GM23338 (cell line): ENCODE measurements at regions not wholly inside any gene's neighbourhood (a gene's known extent, or its start where the extent isn't known, plus 50 kb on each side); places are given as distances from the start of the nearest gene placed in this dataset.

Experiments used
- ATAC-seq: fragments of 200-7000 bp; cut with Tn5 transposase; 3 replicates; pipeline ENCODE4 v1.9.1; 2020
- DNase-seq: peaks from one replicate; pipeline ENCODE4 v3.0.0-alpha.2; 2015; ENCODE audit warnings: low spot score
- H2AFZ ChIP-seq: fragments of 200-600 bp; sonication (generic); 2 replicates; pipeline ENCODE4 v1.8.0; 2016; ENCODE audit warnings: antibody characterized with exemption, mild to moderate bottlenecking, moderate library complexity
- H3F3A ChIP-seq: fragments of 200-600 bp; sonication (generic); replicated peaks from 2 replicates; pipeline ENCODE4 v1.8.0; 2017; ENCODE audit warnings: antibody characterized with exemption, mixed run types, low read depth
- H3K27ac ChIP-seq: fragments of 200-600 bp; sonication (generic); 2 replicates; pipeline ENCODE4 v1.6.1; 2016; ENCODE audit warnings: low read depth
- H3K27me3 ChIP-seq: fragments of 200-600 bp; sonication (generic); 2 replicates; pipeline ENCODE4 v1.8.0; 2016; ENCODE audit warnings: mild to moderate bottlenecking, mixed run types, moderate library complexity; ENCODE audit not compliant: insufficient read depth
- H3K36me3 ChIP-seq: fragments of 200-600 bp; sonication (generic); 2 replicates; pipeline ENCODE4 v1.8.0; 2016; ENCODE audit warnings: mild to moderate bottlenecking; ENCODE audit not compliant: insufficient read depth
- H3K4me1 ChIP-seq: fragments of 200-600 bp; sonication (generic); 2 replicates; pipeline ENCODE4 v1.8.0; 2016; ENCODE audit warnings: mild to moderate bottlenecking, moderate library complexity; ENCODE audit not compliant: insufficient read depth
- H3K4me2 ChIP-seq: fragments of 200-600 bp; sonication (generic); 2 replicates; pipeline ENCODE4 v1.7.1; 2017; ENCODE audit warnings: mixed run types
- H3K4me3 ChIP-seq: fragments of 200-600 bp; sonication (generic); 2 replicates; pipeline ENCODE4 v1.6.1; 2016; ENCODE audit warnings: mixed run types
- H3K79me2 ChIP-seq: fragments of 200-600 bp; sonication (generic); replicated peaks from 2 replicates; pipeline ENCODE4 v1.8.0; 2017; ENCODE audit warnings: mild to moderate bottlenecking; ENCODE audit not compliant: insufficient read depth
- H3K9me2 ChIP-seq: fragments of 200-600 bp; sonication (generic); 2 replicates; pipeline ENCODE4 v1.8.0; 2017; ENCODE audit not compliant: insufficient read depth
- H4K20me1 ChIP-seq: fragments of 200-600 bp; sonication (generic); replicated peaks from 2 replicates; pipeline ENCODE4 v1.8.0; 2017; ENCODE audit warnings: mild to moderate bottlenecking; ENCODE audit not compliant: insufficient read depth
- H3K27ac Mint-ChIP-seq: 2 replicates; pipeline ENCODE4 v1.8.0; 2020; ENCODE audit warnings: inconsistent platforms, mild to moderate bottlenecking, moderate library complexity, mixed read lengths
- H3K27me3 Mint-ChIP-seq: 3 replicates; pipeline ENCODE4 v1.8.0; 2022; ENCODE audit warnings: low read depth, mild to moderate bottlenecking, moderate library complexity, mixed read lengths, inconsistent platforms; ENCODE audit not compliant: insufficient read depth, poor library complexity
- H3K36me3 Mint-ChIP-seq: 3 replicates; pipeline ENCODE4 v1.8.0; 2021; ENCODE audit warnings: low read depth, mild to moderate bottlenecking, inconsistent platforms, moderate library complexity, mixed read lengths
- H3K4me1 Mint-ChIP-seq: 3 replicates; pipeline ENCODE4 v1.8.0; 2020; ENCODE audit warnings: mild to moderate bottlenecking, inconsistent platforms, mixed read lengths
- H3K4me3 Mint-ChIP-seq: 3 replicates; pipeline ENCODE4 v1.8.0; 2021; ENCODE audit warnings: moderate library complexity, mild to moderate bottlenecking, inconsistent platforms, mixed read lengths
- H3K9me3 Mint-ChIP-seq: 3 replicates; pipeline ENCODE4 v1.8.0; 2020; ENCODE audit warnings: moderate library complexity, mild to moderate bottlenecking, inconsistent platforms, mixed read lengths
- CREB1 ChIP-seq: fragments of 250-450 bp; sonication (Bioruptor Pico); IDR thresholded peaks from 2 replicates; pipeline ENCODE4 v1.5.0; 2020; ENCODE audit warnings: low read depth, mild to moderate bottlenecking, moderate library complexity
- EZH2 ChIP-seq: fragments of 200-600 bp; sonication (generic); IDR thresholded peaks from one replicate; pipeline ENCODE4 v1.8.0; 2017; ENCODE audit warnings: antibody characterized with exemption, mild to moderate bottlenecking, low read depth; ENCODE audit not compliant: unreplicated experiment
- POLR2AphosphoS5 ChIP-seq: IDR thresholded peaks from 2 replicates; pipeline ENCODE4 v1.6.1; 2016; ENCODE audit warnings: antibody characterized with exemption, low read depth
- ZNF114 ChIP-seq: fragments of 250-450 bp; sonication (Bioruptor Pico); IDR thresholded peaks from 2 replicates; pipeline ENCODE4 v1.5.0; 2020; ENCODE audit warnings: mild to moderate bottlenecking, moderate library complexity
- ZNF331 ChIP-seq: fragments of 250-450 bp; sonication (Bioruptor Pico); IDR thresholded peaks from 2 replicates; pipeline ENCODE4 v1.5.0; 2020; ENCODE audit warnings: low read depth, mild to moderate bottlenecking, moderate library complexity
- ZNF462 ChIP-seq: fragments of 250-450 bp; sonication (Bioruptor Pico); IDR thresholded peaks from 2 replicates; pipeline ENCODE4 v1.5.0; 2020; ENCODE audit warnings: mild to moderate bottlenecking, moderate library complexity
- TF ChIP-seq, protein P1 (sequence below): IDR thresholded peaks from 2 replicates; pipeline ENCODE4 v1.6.1; 2016; ENCODE audit warnings: antibody characterized with exemption

GRCh38 chr18:56448751-56449150 is 189.6 kb downstream of the TXNL1 start (continued):
- no peak for TF ChIP-seq ZNF462 (CRISPR knock-in tag)

- Mint-ChIP-seq H3K27ac (no peak overlapping the region; the same call in 1 of the 2 replicates), H3K4me1 (peaks cover 4% of the 10 kb centered on the region; the same call in 2 of the 3 replicates), H3K36me3 (no peaks in the 10 kb centered on the region), H3K9me3 (no peaks in the 10 kb centered on the region; the same call in 2 of the 3 replicates), H3K27me3 (no peaks in the 10 kb centered on the region), H3K4me3 (no peak overlapping the region)
- no peaks in the 10 kb centered on the region for H3K36me3 ChIP-seq
- no peak overlapping the region for H3K4me3 ChIP-seq
- H3K27ac ChIP-seq: no peak overlapping the region
- DNase-seq (no peak), ATAC-seq (no peak)
- TF ChIP-seq, protein P1, sequence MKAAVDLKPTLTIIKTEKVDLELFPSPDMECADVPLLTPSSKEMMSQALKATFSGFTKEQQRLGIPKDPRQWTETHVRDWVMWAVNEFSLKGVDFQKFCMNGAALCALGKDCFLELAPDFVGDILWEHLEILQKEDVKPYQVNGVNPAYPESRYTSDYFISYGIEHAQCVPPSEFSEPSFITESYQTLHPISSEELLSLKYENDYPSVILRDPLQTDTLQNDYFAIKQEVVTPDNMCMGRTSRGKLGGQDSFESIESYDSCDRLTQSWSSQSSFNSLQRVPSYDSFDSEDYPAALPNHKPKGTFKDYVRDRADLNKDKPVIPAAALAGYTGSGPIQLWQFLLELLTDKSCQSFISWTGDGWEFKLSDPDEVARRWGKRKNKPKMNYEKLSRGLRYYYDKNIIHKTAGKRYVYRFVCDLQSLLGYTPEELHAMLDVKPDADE: no peak
- TF ChIP-seq ZNF114 (CRISPR knock-in tag): no peak
- TF ChIP-seq POLR2AphosphoS5: no peak
- TF ChIP-seq EZH2: no peak
- no peak for TF ChIP-seq ZNF331
- no peak for TF ChIP-seq CREB1 (CRISPR knock-in tag)
- H3K79me2 ChIP-seq: no peaks in the 10 kb centered on the region
- H3F3A ChIP-seq: no peaks in the 10 kb centered on the region
- H3K4me1 ChIP-seq: 0 out of 2 replicates have a peak, but pooled peaks cover 3% of the 10 kb centered on the region
- H2AFZ ChIP-seq: peak overlapping the region; percentile 67; the same call in 1 of the 2 replicates
- H3K4me2 ChIP-seq: no peak overlapping the region
- H4K20me1 ChIP-seq: no peaks in the 10 kb centered on the region
- H3K27me3 ChIP-seq: no peaks in the 10 kb centered on the region
- H3K9me2 ChIP-seq: peaks cover under 1% of the 10 kb centered on the region; the same call in 1 of the 2 replicates
Observed at GRCh38 chr18:56445422-56445821, 193.0 kb downstream of the TXNL1 start.
